ENCODE measurements at regions not wholly inside any gene's neighbourhood (a gene's known extent, or its start where the extent isn't known, plus 50 kb on each side); places are given as distances from the start of the nearest gene placed in this dataset.
A peak's percentile ranks its signal among the peaks of the same experiment; 100 is the strongest.

DNA sequence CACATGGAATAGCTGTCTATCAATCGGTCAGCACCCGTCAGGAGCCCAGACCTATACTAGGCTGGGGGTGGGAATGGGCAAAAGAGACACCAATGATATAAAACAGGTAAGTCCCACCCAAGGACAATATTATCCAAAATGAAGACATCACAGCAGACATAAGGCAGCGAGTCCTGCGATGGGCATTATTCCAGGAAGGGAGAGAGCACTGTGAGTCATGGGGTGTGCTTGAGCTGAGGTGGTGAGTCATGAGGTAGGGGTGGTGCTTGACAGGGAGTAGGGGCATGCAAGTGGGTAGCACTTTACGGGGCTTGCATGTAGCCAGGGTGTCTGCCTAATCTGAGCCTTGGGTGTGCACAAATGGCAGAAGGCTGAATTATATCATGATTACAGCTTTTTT, 605.0 kb upstream of the CADM1 start:
- Mint-ChIP-seq H3K36me3 (no peaks in the 10 kb centered on the region), H3K4me3 (no peak overlapping the region), H3K27ac (peak overlapping the region in 1 of 7 donors; percentile 75), H3K4me1 (no peaks in the 10 kb centered on the region), H3K9me3 (peaks cover 4 to 20% (median 13%) of the 10 kb centered on the region in 7 donors), H3K27me3 (ENCODE audit: low read depth in 3 of 3) (peaks cover 2 to 11% (median 8%) of the 10 kb centered on the region in 3 donors)
- Histone ChIP-seq H3K4me3 (replicated peaks in 1 of 3; ENCODE audit: low read depth in 2 of 3, low read length in 3 of 3) (no peak overlapping the region), H3K4me1 (ENCODE audit: control insufficient read depth in 1 of 2, insufficient read depth in 2 of 2, low read length in 2 of 2) (no peaks in the 10 kb centered on the region), H3K27me3 (ENCODE audit: control insufficient read depth in 2 of 2, insufficient read depth in 2 of 2, low read length in 2 of 2) (no peaks in the 10 kb centered on the region), H3K9ac (ENCODE audit: insufficient read depth, low read length, poor library complexity, severe bottlenecking) (no peak overlapping the region), H3K9me3 (replicated peaks in 1 of 2; ENCODE audit: control insufficient read depth in 1 of 2, insufficient read depth in 1 of 2, low read length in 2 of 2) (peaks cover 0 to 18% of the 10 kb centered on the region in 2 donors), H4K20me1 (ENCODE audit: insufficient read depth, low read length) (no peaks in the 10 kb centered on the region), H3K36me3 (replicated peaks in 1 of 2; ENCODE audit: control insufficient read depth in 1 of 2, insufficient read depth in 2 of 2, low read length in 2 of 2) (no peaks in the 10 kb centered on the region), H3K27ac (ENCODE audit: low read depth in 1 of 2, low read length in 2 of 2) (no peak overlapping the region), H2AFZ (ENCODE audit: insufficient read depth, low read depth, low read length, poor library complexity, severe bottlenecking) (no peak overlapping the region), H3K79me2 (ENCODE audit: insufficient read depth, low read length) (no peaks in the 10 kb centered on the region), H3K4me2 (replicated peaks; ENCODE audit: extremely low read depth, low read length, poor library complexity, severe bottlenecking) (no peak overlapping the region)
- no peak for DNase-seq
- WGBS (ENCODE audit: insufficient coverage) = no CpG with 5 or more reads among the region's 5 CpGs
- intact Hi-C loops (cut with micrococcal nuclease) = no loop called here
- TF ChIP-seq, protein P1, sequence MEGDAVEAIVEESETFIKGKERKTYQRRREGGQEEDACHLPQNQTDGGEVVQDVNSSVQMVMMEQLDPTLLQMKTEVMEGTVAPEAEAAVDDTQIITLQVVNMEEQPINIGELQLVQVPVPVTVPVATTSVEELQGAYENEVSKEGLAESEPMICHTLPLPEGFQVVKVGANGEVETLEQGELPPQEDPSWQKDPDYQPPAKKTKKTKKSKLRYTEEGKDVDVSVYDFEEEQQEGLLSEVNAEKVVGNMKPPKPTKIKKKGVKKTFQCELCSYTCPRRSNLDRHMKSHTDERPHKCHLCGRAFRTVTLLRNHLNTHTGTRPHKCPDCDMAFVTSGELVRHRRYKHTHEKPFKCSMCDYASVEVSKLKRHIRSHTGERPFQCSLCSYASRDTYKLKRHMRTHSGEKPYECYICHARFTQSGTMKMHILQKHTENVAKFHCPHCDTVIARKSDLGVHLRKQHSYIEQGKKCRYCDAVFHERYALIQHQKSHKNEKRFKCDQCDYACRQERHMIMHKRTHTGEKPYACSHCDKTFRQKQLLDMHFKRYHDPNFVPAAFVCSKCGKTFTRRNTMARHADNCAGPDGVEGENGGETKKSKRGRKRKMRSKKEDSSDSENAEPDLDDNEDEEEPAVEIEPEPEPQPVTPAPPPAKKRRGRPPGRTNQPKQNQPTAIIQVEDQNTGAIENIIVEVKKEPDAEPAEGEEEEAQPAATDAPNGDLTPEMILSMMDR (IDR thresholded peaks at IDR 0.05) = no peak

DNA sequence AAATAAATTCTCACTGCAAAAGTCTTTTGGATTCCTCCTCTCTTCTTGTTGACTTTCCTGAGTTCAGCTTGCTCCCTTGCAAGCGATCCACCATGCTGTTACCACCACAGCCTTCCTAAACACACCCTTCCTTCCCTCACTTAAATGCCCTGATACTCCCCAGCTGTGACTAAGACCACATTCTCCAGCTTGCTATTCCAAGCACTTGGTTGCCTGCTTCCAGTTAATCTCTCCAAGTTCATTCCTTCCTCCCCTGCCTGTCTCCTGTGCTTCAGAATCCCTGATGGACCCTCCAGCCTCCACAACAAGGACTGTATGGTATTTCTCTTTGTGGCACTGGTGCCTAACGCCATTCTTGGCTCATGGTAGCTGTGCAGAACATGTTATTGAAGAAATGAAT, 603.9 kb upstream of the CADM1 start:
- Histone ChIP-seq H4K20me1 (ENCODE audit: insufficient read depth, low read length) (no peaks in the 10 kb centered on the region), H3K4me2 (replicated peaks; ENCODE audit: extremely low read depth, low read length, poor library complexity, severe bottlenecking) (no peak overlapping the region), H3K36me3 (replicated peaks in 1 of 2; ENCODE audit: control insufficient read depth in 1 of 2, insufficient read depth in 2 of 2, low read length in 2 of 2) (no peaks in the 10 kb centered on the region), H2AFZ (ENCODE audit: insufficient read depth, low read depth, low read length, poor library complexity, severe bottlenecking) (no peak overlapping the region), H3K27me3 (ENCODE audit: control insufficient read depth in 2 of 2, insufficient read depth in 2 of 2, low read length in 2 of 2) (no peaks in the 10 kb centered on the region), H3K9me3 (replicated peaks in 1 of 2; ENCODE audit: control insufficient read depth in 1 of 2, insufficient read depth in 1 of 2, low read length in 2 of 2) (peaks cover 0 to 7% of the 10 kb centered on the region in 2 donors), H3K79me2 (ENCODE audit: insufficient read depth, low read length) (no peaks in the 10 kb centered on the region), H3K9ac (ENCODE audit: insufficient read depth, low read length, poor library complexity, severe bottlenecking) (no peak overlapping the region), H3K4me1 (ENCODE audit: control insufficient read depth in 1 of 2, insufficient read depth in 2 of 2, low read length in 2 of 2) (no peaks in the 10 kb centered on the region), H3K27ac (ENCODE audit: low read depth in 1 of 2, low read length in 2 of 2) (no peak overlapping the region), H3K4me3 (replicated peaks in 1 of 3; ENCODE audit: low read depth in 2 of 3, low read length in 3 of 3) (no peak overlapping the region)
- H3K27ac Mint-ChIP-seq = no peak overlapping the region
- no peaks in the 10 kb centered on the region for H3K36me3 Mint-ChIP-seq
- H3K27me3 Mint-ChIP-seq (ENCODE audit: low read depth in 3 of 3) = peaks cover 2 to 9% (median 6%) of the 10 kb centered on the region in 3 donors
- DNase-seq = no peak
- no peaks in the 10 kb centered on the region for H3K4me1 Mint-ChIP-seq
- no peak overlapping the region for H3K4me3 Mint-ChIP-seq
- intact Hi-C loops (cut with micrococcal nuclease) = no loop called here
- 92% methylated on average over 2 of the region's 2 CpGs for WGBS (ENCODE audit: insufficient coverage)
- TF ChIP-seq, protein P1 (IDR thresholded peaks at IDR 0.05) = no peak
- H3K9me3 Mint-ChIP-seq = peaks cover 0 to 9% (median 5%) of the 10 kb centered on the region in 7 donors

Data from CD14-positive monocyte (primary cell).